ENCODE measurements at regions not wholly inside any gene's neighbourhood (a gene's known extent, or its start where the extent isn't known, plus 50 kb on each side); places are given as distances from the start of the nearest gene placed in this dataset.

DNA sequence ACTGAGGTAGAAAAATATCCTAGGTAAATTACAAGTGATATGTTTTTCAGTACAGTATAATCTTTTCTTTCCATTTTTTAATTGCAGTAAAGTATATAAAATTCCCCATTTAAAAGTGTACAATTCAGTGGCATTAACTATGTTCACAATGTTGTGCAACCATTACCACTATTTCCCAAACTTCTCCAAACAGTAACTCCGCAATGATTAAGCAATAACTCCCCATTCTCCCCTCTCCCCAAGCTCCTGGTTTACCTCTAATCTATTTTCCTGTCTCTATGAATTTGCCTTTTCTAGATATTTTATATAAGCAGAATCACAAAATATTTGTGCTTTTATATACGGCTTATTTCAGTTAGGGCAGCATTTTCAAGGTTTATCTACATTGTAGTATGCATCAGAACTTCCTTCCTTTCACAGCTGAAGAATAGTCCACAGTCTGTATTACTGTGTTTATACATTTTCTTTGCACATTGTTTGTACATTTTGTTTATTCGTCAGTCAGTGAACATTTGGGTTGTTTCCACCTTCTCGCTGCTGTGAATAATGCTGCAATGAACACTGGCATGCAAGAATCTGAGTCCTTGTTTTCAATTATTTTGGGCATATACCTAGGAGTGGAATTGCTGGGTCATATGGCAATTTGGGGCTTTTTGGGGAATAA is 110.7 kb downstream of the RPL27A start:
- peak overlapping the region; percentile 64 for H3K4me2 ChIP-seq
- WGBS (ENCODE audit: low lambda C conversion rate, missing lambda C conversion rate): 81% methylated on average over 4 of the region's 4 CpGs
- H3K27ac ChIP-seq: no peak overlapping the region
- no peak overlapping the region for H2AFZ ChIP-seq
- H3K79me2 ChIP-seq: peaks cover 53% of the 10 kb centered on the region
- H4K20me1 ChIP-seq (ENCODE audit: insufficient read depth, poor library complexity, severe bottlenecking): no peaks in the 10 kb centered on the region
- H3K9me3 ChIP-seq (ENCODE audit: low read depth): no peaks in the 10 kb centered on the region
- DNase-seq (ENCODE audit: low spot score): no peak
- H3K4me1 ChIP-seq (ENCODE audit: insufficient read depth): peaks cover 11% of the 10 kb centered on the region
- no peaks in the 10 kb centered on the region for H3K9me2 ChIP-seq (replicated peaks; ENCODE audit: insufficient read depth)
- H3K4me3 ChIP-seq: no peak overlapping the region
- H3K36me3 ChIP-seq (replicated peaks; ENCODE audit: insufficient read depth, low read depth): no peaks in the 10 kb centered on the region
- TF ChIP-seq EZH2phosphoT487 (IDR thresholded peaks at IDR 0.05; ENCODE audit: low read depth, severe bottlenecking, unreplicated experiment) (no peak), EZH2 (IDR thresholded peaks at IDR 0.05; ENCODE audit: borderline replicate concordance) (no peak)
- TF ChIP-seq, protein P1, sequence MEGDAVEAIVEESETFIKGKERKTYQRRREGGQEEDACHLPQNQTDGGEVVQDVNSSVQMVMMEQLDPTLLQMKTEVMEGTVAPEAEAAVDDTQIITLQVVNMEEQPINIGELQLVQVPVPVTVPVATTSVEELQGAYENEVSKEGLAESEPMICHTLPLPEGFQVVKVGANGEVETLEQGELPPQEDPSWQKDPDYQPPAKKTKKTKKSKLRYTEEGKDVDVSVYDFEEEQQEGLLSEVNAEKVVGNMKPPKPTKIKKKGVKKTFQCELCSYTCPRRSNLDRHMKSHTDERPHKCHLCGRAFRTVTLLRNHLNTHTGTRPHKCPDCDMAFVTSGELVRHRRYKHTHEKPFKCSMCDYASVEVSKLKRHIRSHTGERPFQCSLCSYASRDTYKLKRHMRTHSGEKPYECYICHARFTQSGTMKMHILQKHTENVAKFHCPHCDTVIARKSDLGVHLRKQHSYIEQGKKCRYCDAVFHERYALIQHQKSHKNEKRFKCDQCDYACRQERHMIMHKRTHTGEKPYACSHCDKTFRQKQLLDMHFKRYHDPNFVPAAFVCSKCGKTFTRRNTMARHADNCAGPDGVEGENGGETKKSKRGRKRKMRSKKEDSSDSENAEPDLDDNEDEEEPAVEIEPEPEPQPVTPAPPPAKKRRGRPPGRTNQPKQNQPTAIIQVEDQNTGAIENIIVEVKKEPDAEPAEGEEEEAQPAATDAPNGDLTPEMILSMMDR (IDR thresholded peaks at IDR 0.05; ENCODE audit: poor library complexity): no peak
- no peaks in the 10 kb centered on the region for H3K27me3 ChIP-seq

DNA sequence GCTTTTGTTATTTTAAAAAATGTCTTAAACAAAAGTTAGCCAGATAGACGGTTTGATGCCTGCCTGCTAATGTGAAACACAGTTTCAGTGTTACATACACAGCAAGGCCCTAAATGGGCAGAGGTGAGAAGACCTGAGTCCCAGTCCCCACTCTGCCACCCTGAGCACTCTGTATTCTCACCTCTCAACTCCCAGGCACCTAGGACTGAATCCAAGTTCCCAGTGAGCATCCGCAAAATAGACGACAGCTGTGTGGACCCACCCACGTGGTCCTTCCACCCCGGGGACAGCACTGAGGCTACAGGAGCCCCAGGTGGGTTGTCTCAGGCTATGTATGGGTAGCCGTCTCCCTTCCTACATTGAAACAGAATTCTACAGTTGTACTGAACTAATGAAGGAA is 111.5 kb downstream of the RPL27A start:
- Histone ChIP-seq H2AFZ (no peak overlapping the region), H3K27me3 (no peaks in the 10 kb centered on the region), H3K79me2 (peaks cover 48% of the 10 kb centered on the region), H3K36me3 (replicated peaks; ENCODE audit: insufficient read depth, low read depth) (no peaks in the 10 kb centered on the region), H3K9me3 (ENCODE audit: low read depth) (no peaks in the 10 kb centered on the region), H3K4me3 (no peak overlapping the region), H3K27ac (peak overlapping the region; percentile 77), H3K4me1 (ENCODE audit: insufficient read depth) (peaks cover 11% of the 10 kb centered on the region), H3K9me2 (replicated peaks; ENCODE audit: insufficient read depth) (no peaks in the 10 kb centered on the region), H3K4me2 (peak overlapping the region; percentile 64), H4K20me1 (ENCODE audit: insufficient read depth, poor library complexity, severe bottlenecking) (no peaks in the 10 kb centered on the region)
- WGBS (ENCODE audit: low lambda C conversion rate, missing lambda C conversion rate): 85% methylated on average over 6 of the region's 6 CpGs
- TF ChIP-seq EZH2phosphoT487 (IDR thresholded peaks at IDR 0.05; ENCODE audit: low read depth, severe bottlenecking, unreplicated experiment) (no peak), EZH2 (IDR thresholded peaks at IDR 0.05; ENCODE audit: borderline replicate concordance) (no peak)
- TF ChIP-seq, protein P1 (IDR thresholded peaks at IDR 0.05; ENCODE audit: poor library complexity): no peak
- DNase-seq (ENCODE audit: low spot score): no peak

DNA sequence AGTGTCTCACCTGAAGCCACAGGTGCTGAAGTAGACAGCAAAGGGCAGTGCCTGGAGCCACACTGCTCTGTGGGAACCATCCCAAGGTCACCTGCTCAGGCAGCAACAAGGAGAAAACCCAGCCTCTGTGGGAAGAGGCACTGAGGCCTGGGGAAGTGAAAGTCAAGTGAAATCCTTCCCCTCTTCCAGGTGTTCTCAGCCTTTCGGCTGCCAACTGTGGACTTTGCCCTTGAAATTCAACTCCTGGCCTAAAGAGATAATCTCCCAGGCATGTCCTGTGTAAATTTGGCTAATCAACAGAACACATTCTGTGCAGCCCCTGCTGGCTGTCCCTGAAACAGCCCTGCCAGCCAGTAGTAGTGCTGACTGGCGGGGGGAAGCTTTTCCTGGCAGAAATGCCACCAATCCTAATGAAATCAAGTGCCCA is 112.1 kb downstream of the RPL27A start:
- Histone ChIP-seq H3K79me2 (peaks cover 43% of the 10 kb centered on the region), H3K4me1 (ENCODE audit: insufficient read depth) (peaks cover 11% of the 10 kb centered on the region), H3K4me2 (peak overlapping the region; percentile 64), H3K27ac (peak overlapping the region; percentile 77), H2AFZ (no peak overlapping the region), H3K9me3 (ENCODE audit: low read depth) (no peaks in the 10 kb centered on the region), H4K20me1 (ENCODE audit: insufficient read depth, poor library complexity, severe bottlenecking) (no peaks in the 10 kb centered on the region), H3K27me3 (no peaks in the 10 kb centered on the region), H3K9me2 (replicated peaks; ENCODE audit: insufficient read depth) (no peaks in the 10 kb centered on the region), H3K36me3 (replicated peaks; ENCODE audit: insufficient read depth, low read depth) (no peaks in the 10 kb centered on the region), H3K4me3 (no peak overlapping the region)
- peak; percentile 75 for DNase-seq (ENCODE audit: low spot score)
- 57% methylated on average over 2 of the region's 2 CpGs for WGBS (ENCODE audit: low lambda C conversion rate, missing lambda C conversion rate)
- TF ChIP-seq EZH2phosphoT487 (IDR thresholded peaks at IDR 0.05; ENCODE audit: low read depth, severe bottlenecking, unreplicated experiment): no peak
- TF ChIP-seq, protein P1 (IDR thresholded peaks at IDR 0.05; ENCODE audit: poor library complexity): peak; percentile 47

All from hepatocyte (in vitro differentiated cells).